ENCODE measurements at regions not wholly inside any gene's neighbourhood (a gene's known extent, or its start where the extent isn't known, plus 50 kb on each side); places are given as distances from the start of the nearest gene placed in this dataset.

DNA sequence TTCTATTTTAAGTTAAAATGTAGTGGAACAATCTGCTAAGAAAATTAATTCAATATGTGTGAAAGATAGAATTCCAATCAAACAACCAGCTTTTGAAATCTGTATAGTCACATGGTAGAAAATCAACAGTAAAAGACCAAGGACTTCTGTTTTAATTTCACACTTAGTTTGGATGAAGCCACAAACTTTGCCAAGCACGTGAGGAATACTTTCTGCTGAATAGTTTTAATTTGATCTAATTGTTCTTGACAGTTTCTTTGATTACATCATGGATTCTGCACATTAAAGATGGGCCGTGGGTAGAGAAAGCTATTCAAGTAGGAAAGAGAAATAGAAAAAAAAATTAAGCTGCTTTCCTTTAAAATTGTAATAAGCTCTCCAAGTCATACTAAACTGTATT lies 137.9 kb upstream of the FAM241A start:
- no peak for DNase-seq (ENCODE audit: low spot score)
- Mint-ChIP-seq H3K9me3 (ENCODE audit: unreplicated experiment) (no peaks in the 10 kb centered on the region), H3K36me3 (ENCODE audit: low read depth, unreplicated experiment) (no peaks in the 10 kb centered on the region), H3K27ac (ENCODE audit: unreplicated experiment) (no peak overlapping the region), H3K4me1 (ENCODE audit: unreplicated experiment) (no peaks in the 10 kb centered on the region), H3K4me3 (ENCODE audit: unreplicated experiment) (no peak overlapping the region), H3K27me3 (ENCODE audit: unreplicated experiment) (no peaks in the 10 kb centered on the region)
- TF ChIP-seq, protein P1, sequence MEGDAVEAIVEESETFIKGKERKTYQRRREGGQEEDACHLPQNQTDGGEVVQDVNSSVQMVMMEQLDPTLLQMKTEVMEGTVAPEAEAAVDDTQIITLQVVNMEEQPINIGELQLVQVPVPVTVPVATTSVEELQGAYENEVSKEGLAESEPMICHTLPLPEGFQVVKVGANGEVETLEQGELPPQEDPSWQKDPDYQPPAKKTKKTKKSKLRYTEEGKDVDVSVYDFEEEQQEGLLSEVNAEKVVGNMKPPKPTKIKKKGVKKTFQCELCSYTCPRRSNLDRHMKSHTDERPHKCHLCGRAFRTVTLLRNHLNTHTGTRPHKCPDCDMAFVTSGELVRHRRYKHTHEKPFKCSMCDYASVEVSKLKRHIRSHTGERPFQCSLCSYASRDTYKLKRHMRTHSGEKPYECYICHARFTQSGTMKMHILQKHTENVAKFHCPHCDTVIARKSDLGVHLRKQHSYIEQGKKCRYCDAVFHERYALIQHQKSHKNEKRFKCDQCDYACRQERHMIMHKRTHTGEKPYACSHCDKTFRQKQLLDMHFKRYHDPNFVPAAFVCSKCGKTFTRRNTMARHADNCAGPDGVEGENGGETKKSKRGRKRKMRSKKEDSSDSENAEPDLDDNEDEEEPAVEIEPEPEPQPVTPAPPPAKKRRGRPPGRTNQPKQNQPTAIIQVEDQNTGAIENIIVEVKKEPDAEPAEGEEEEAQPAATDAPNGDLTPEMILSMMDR (IDR thresholded peaks at IDR 0.05; ENCODE audit: unreplicated experiment), result no peak

GRCh38 chr4:112015960-112016359 lies 129.3 kb upstream of the FAM241A start:
- TF ChIP-seq, protein P1 (IDR thresholded peaks at IDR 0.05; ENCODE audit: unreplicated experiment), result no peak
- no peaks in the 10 kb centered on the region for H3K4me1 Mint-ChIP-seq (ENCODE audit: unreplicated experiment)
- no peaks in the 10 kb centered on the region for H3K27me3 Mint-ChIP-seq (ENCODE audit: unreplicated experiment)
- no peak for DNase-seq (ENCODE audit: low spot score)
- no peak overlapping the region for H3K27ac Mint-ChIP-seq (ENCODE audit: unreplicated experiment)
- no peak overlapping the region for H3K4me3 Mint-ChIP-seq (ENCODE audit: unreplicated experiment)
- H3K9me3 Mint-ChIP-seq (ENCODE audit: unreplicated experiment), result no peaks in the 10 kb centered on the region
- no peaks in the 10 kb centered on the region for H3K36me3 Mint-ChIP-seq (ENCODE audit: low read depth, unreplicated experiment)

DNA sequence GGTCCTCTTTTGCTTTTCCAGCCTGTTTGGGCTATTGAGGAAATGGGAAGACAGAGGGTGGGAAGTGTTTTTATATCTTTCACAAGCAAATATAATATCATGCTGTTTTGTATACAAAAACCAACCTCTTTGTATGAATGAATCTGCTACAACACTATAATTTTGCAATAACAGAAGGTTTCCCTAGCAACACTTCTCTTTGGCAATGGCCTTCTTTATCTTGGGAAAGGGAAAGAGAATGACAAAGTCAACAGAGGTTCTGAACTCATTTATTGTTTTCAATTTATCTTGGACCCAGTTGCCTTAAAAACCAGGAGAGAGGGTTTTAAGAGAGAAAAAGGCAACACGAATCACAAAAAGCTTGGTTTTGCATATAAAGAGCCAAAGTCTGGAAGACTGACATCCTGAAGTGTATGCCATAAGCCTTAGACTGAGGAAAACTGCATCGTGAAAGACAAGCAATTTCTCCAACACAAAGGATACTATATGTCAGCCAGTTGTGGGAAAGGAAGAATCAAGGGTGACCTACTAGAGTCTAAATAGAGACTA lies 121.8 kb upstream of the FAM241A start:
- Mint-ChIP-seq H3K4me3 (ENCODE audit: unreplicated experiment) (no peak overlapping the region), H3K27me3 (ENCODE audit: unreplicated experiment) (no peaks in the 10 kb centered on the region), H3K9me3 (ENCODE audit: unreplicated experiment) (no peaks in the 10 kb centered on the region), H3K36me3 (ENCODE audit: low read depth, unreplicated experiment) (no peaks in the 10 kb centered on the region), H3K4me1 (ENCODE audit: unreplicated experiment) (no peaks in the 10 kb centered on the region), H3K27ac (ENCODE audit: unreplicated experiment) (no peak overlapping the region)
- TF ChIP-seq, protein P1 (IDR thresholded peaks at IDR 0.05; ENCODE audit: unreplicated experiment), result no peak
- no peak for DNase-seq (ENCODE audit: low spot score)

- no peaks in the 10 kb centered on the region for H3K27me3 Mint-ChIP-seq (ENCODE audit: unreplicated experiment)
- H3K9me3 Mint-ChIP-seq (ENCODE audit: unreplicated experiment), result no peaks in the 10 kb centered on the region
- H3K27ac Mint-ChIP-seq (ENCODE audit: unreplicated experiment), result no peak overlapping the region
- TF ChIP-seq, protein P1 (IDR thresholded peaks at IDR 0.05; ENCODE audit: unreplicated experiment), result no peak
- no peak for DNase-seq (ENCODE audit: low spot score)
- H3K4me1 Mint-ChIP-seq (ENCODE audit: unreplicated experiment), result no peaks in the 10 kb centered on the region
- H3K36me3 Mint-ChIP-seq (ENCODE audit: low read depth, unreplicated experiment), result no peaks in the 10 kb centered on the region
- no peak overlapping the region for H3K4me3 Mint-ChIP-seq (ENCODE audit: unreplicated experiment)
Observed at GRCh38 chr4:112026058-112026457, 119.2 kb upstream of the FAM241A start.

DNA sequence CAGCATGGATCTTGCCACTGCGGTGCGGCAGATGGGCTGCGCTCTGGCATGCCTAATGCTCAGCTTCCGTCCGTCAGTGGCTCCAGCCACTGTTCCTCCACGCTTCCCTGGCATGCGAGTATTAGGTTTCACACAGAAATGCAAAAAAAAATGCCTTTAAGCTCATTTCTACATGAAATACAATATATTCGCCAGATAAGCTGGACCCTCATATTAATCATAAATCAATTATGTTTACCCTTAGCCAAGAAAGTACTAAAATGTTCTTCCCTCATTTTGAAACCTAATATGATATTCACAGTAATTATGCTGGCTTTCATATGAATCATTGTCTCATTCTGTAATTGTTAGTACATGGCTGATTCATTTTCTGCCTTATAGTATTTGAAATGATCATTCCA lies 115.5 kb upstream of the FAM241A start:
- H3K27ac Mint-ChIP-seq (ENCODE audit: unreplicated experiment), result no peak overlapping the region
- H3K9me3 Mint-ChIP-seq (ENCODE audit: unreplicated experiment), result no peaks in the 10 kb centered on the region
- no peaks in the 10 kb centered on the region for H3K36me3 Mint-ChIP-seq (ENCODE audit: low read depth, unreplicated experiment)
- no peak for DNase-seq (ENCODE audit: low spot score)
- no peaks in the 10 kb centered on the region for H3K4me1 Mint-ChIP-seq (ENCODE audit: unreplicated experiment)
- TF ChIP-seq, protein P1 (IDR thresholded peaks at IDR 0.05; ENCODE audit: unreplicated experiment), result no peak
- H3K4me3 Mint-ChIP-seq (ENCODE audit: unreplicated experiment), result no peak overlapping the region
- H3K27me3 Mint-ChIP-seq (ENCODE audit: unreplicated experiment), result no peaks in the 10 kb centered on the region
